Astrocyte of the spinal cord (primary cell): ENCODE measurements at regions not wholly inside any gene's neighbourhood (a gene's known extent, or its start where the extent isn't known, plus 50 kb on each side); places are given as distances from the start of the nearest gene placed in this dataset.

ENCODE experiments used
- DNase-seq: peaks from one replicate; pipeline ENCODE4 v3.0.0; 2011; ENCODE audit warnings: low read depth, low spot score
- H3K4me3 ChIP-seq: 2 replicates; pipeline ENCODE4 v1.5.1; 2011; ENCODE audit warnings: low read depth, mild to moderate bottlenecking, low read length, moderate library complexity
- CTCF ChIP-seq: IDR thresholded peaks from 2 replicates; pipeline ENCODE4 v1.5.1; 2012; ENCODE audit warnings: low read depth, mild to moderate bottlenecking, low read length, inconsistent platforms
- in situ Hi-C: cut with HindIII; loops from 2 replicates; pipeline ENCODE4 v1.10.0; 2017; ENCODE audit warnings: low sequenced_read_pairs

DNA sequence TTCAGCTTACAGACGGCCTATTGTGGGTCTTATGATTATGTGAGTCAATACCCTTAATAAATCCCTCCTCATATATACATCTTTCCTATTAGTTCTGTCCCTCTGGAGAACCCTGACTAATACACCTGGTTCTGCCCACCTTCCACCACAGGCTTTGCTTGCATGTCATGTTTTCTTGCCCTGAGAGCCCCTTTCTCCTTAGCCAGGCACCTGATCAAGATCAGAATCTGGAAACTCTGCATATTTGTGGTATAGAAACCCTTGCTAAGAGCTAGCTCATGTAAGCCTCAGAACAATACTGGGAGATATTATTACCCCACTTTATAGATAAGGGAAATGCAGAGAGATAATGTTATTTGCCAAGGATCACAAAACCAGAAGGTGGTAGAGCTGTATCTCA is 52.9 kb upstream of the JDP2 start:
- no peak for TF ChIP-seq CTCF
- H3K4me3 ChIP-seq: no peak overlapping the region
- in situ Hi-C loops: no loop called here
- no peak for DNase-seq

GRCh38 chr14:75375983-75376382 is 51.8 kb upstream of the JDP2 start:
- TF ChIP-seq CTCF: no peak
- in situ Hi-C loops: no loop called here
- H3K4me3 ChIP-seq: no peak overlapping the region
- no peak for DNase-seq
